CD14-positive monocyte (primary cell): ENCODE measurements at regions not wholly inside any gene's neighbourhood (a gene's known extent, or its start where the extent isn't known, plus 50 kb on each side); places are given as distances from the start of the nearest gene placed in this dataset.
"Not testable (repeated sequence)": the region's sequence is repeated elsewhere in the genome, so short reads cannot be mapped to it uniquely, and the experiment has no call there.

Experiments used
- DNase-seq, 3 donors: peaks; one replicate each; pipeline ENCODE4 v3.0.0-alpha.2; 2011 to 2022
- H2AFZ ChIP-seq: 2 replicates; pipeline ENCODE4 v1.6.0; 2012; ENCODE audit warnings: mild to moderate bottlenecking, low read depth, low read length, inconsistent platforms; ENCODE audit not compliant: insufficient read depth, poor library complexity, severe bottlenecking
- H3K27ac ChIP-seq, 2 donors: 1 replicate in 1 of 2; 2 replicates in 1 of 2; pipeline ENCODE4 v1.5.1; 2012 to 2013; ENCODE audit warnings: low read length in 2 of 2, control low read depth in 1 of 2, inconsistent platforms in 1 of 2, low read depth in 1 of 2, mild to moderate bottlenecking in 1 of 2
- H3K27me3 ChIP-seq, 2 donors: one replicate each; pipeline versions ENCODE4 v1.6.0 to v1.6.1; 2011 to 2013; ENCODE audit warnings: low read length in 2 of 2; ENCODE audit not compliant: control insufficient read depth in 2 of 2, insufficient read depth in 2 of 2
- H3K36me3 ChIP-seq, 2 donors: replicated peaks in 1 of 2; 1 replicate in 1 of 2; 2 replicates in 1 of 2; pipeline versions ENCODE4 v1.5.1 to v1.6.1; 2012 to 2013; ENCODE audit warnings: low read length in 2 of 2, control low read depth in 1 of 2, inconsistent platforms in 1 of 2, mild to moderate bottlenecking in 1 of 2; ENCODE audit not compliant: insufficient read depth in 2 of 2, control insufficient read depth in 1 of 2
- H3K4me1 ChIP-seq, 2 donors: 1 replicate in 1 of 2; 2 replicates in 1 of 2; pipeline versions ENCODE4 v1.5.1 to v1.6.1; 2012 to 2013; ENCODE audit warnings: low read length in 2 of 2, control low read depth in 1 of 2, inconsistent platforms in 1 of 2, mild to moderate bottlenecking in 1 of 2, moderate library complexity in 1 of 2; ENCODE audit not compliant: insufficient read depth in 2 of 2, control insufficient read depth in 1 of 2
- H3K4me2 ChIP-seq: replicated peaks from 2 replicates; pipeline ENCODE3; 2012; ENCODE audit warnings: low read length, moderate library complexity, mild to moderate bottlenecking; ENCODE audit not compliant: poor library complexity, severe bottlenecking; ENCODE audit errors: extremely low read depth
- H3K4me3 ChIP-seq, 3 experiments: fragments of 200-600 bp in 1 of 3; sonication (generic) in 1 of 3; replicated peaks in 1 of 3; 1 replicate in 2 of 3; 2 replicates in 1 of 3; pipeline ENCODE4 v1.5.1; 2011 to 2013; ENCODE audit warnings: low read length in 3 of 3, mild to moderate bottlenecking in 3 of 3, control low read depth in 2 of 3, low read depth in 2 of 3, inconsistent platforms in 1 of 3, moderate library complexity in 1 of 3
- H3K79me2 ChIP-seq: 2 replicates; pipeline ENCODE4 v1.6.0; 2012; ENCODE audit warnings: mild to moderate bottlenecking, control low read depth, inconsistent platforms, low read length, moderate library complexity; ENCODE audit not compliant: insufficient read depth
- H3K9ac ChIP-seq: 2 replicates; pipeline ENCODE4 v1.6.0; 2017; ENCODE audit warnings: low read length, mild to moderate bottlenecking; ENCODE audit not compliant: insufficient read depth, poor library complexity, severe bottlenecking
- H3K9me3 ChIP-seq, 2 donors: replicated peaks in 1 of 2; 1 replicate in 1 of 2; 2 replicates in 1 of 2; pipeline versions ENCODE4 v1.5.1 to v1.6.1; 2012 to 2013; ENCODE audit warnings: low read length in 2 of 2, control low read depth in 1 of 2; ENCODE audit not compliant: control insufficient read depth in 1 of 2, insufficient read depth in 1 of 2
- H4K20me1 ChIP-seq: 2 replicates; pipeline ENCODE4 v1.6.0; 2012; ENCODE audit warnings: mild to moderate bottlenecking, low read length, control low read depth, moderate library complexity; ENCODE audit not compliant: insufficient read depth
- H3K27ac Mint-ChIP-seq, 7 donors: one replicate each; pipeline ENCODE4 v1.8.0; 2020; ENCODE audit warnings: mild to moderate bottlenecking in 7 of 7, mixed read lengths in 7 of 7, moderate library complexity in 6 of 7, inconsistent platforms in 2 of 7
- H3K27me3 Mint-ChIP-seq, 3 donors: one replicate each; pipeline ENCODE4 v1.8.0; 2021 to 2022; ENCODE audit warnings: low read depth in 3 of 3, mild to moderate bottlenecking in 3 of 3, mixed read lengths in 3 of 3, moderate library complexity in 3 of 3, inconsistent platforms in 1 of 3
- H3K36me3 Mint-ChIP-seq, 2 donors: one replicate each; pipeline ENCODE4 v1.8.0; 2020; ENCODE audit warnings: mixed read lengths in 2 of 2, inconsistent platforms in 1 of 2, mild to moderate bottlenecking in 1 of 2
- H3K4me1 Mint-ChIP-seq: one replicate; pipeline ENCODE4 v1.8.0; 2020; ENCODE audit warnings: mild to moderate bottlenecking, mixed read lengths
- H3K4me3 Mint-ChIP-seq, 2 donors: one replicate each; pipeline ENCODE4 v1.8.0; 2020; ENCODE audit warnings: mild to moderate bottlenecking in 2 of 2, mixed read lengths in 2 of 2, moderate library complexity in 1 of 2
- H3K9me3 Mint-ChIP-seq, 7 donors: one replicate each; pipeline ENCODE4 v1.8.0; 2020 to 2022; ENCODE audit warnings: mixed read lengths in 7 of 7, mild to moderate bottlenecking in 6 of 7, moderate library complexity in 6 of 7, inconsistent platforms in 2 of 7
- CTCF ChIP-seq: fragments of 200-600 bp; IDR thresholded peaks from one replicate; pipeline ENCODE4 v1.8.0; 2022; ENCODE audit warnings: antibody characterized with exemption, mild to moderate bottlenecking
- WGBS: methylation state at CpG from one replicate; pipeline ENCODE4 v1.1.5; 2013; ENCODE audit warnings: missing lambda C conversion rate; ENCODE audit not compliant: insufficient coverage; 5-methylcytosine and 5-hydroxymethylcytosine counted together
- intact Hi-C, 2 donors: fragments of 100-400 bp; cut with micrococcal nuclease; formaldehyde crosslinking; loops; one replicate each; pipeline versions ENCODE4 v1.15.0 to v1.15.1; 2023

- no peak for DNase-seq
- Histone ChIP-seq H3K4me1 (no peaks in the 10 kb centered on the region), H3K27ac (no peak overlapping the region), H3K4me3 (no peak overlapping the region), H2AFZ (no peak overlapping the region), H3K4me2 (no peak overlapping the region), H3K27me3 (no peaks in the 10 kb centered on the region), H3K36me3 (no peaks in the 10 kb centered on the region), H3K79me2 (no peaks in the 10 kb centered on the region), H3K9me3 (peaks cover 0 to 4% of the 10 kb centered on the region in 2 donors), H3K9ac (no peak overlapping the region), H4K20me1 (no peaks in the 10 kb centered on the region)
- Mint-ChIP-seq H3K36me3 (no peaks in the 10 kb centered on the region), H3K27ac (no peak overlapping the region), H3K27me3 (peaks cover 1 to 6% (median 2%) of the 10 kb centered on the region in 3 donors), H3K4me3 (no peak overlapping the region), H3K9me3 (peaks cover 4 to 23% (median 16%) of the 10 kb centered on the region in 7 donors), H3K4me1 (no peaks in the 10 kb centered on the region)
- intact Hi-C loops, result loop anchor here in 1 of 2 donors (10.0 kb wide), 1 partner anchor 163 kb away; no protein-coding TSS in a partner anchor
- TF ChIP-seq CTCF, result no peak
- WGBS, result 29% methylated on average over 1 of the region's 3 CpGs
These were observed 227.3 kb downstream of the COPRS start for GRCh38 chr17:31631766-31632165.

GRCh38 chr17:31630866-31631265 lies 228.2 kb downstream of the COPRS start:
- not testable (repeated sequence) for H3K4me2 ChIP-seq, H3K27ac ChIP-seq, DNase-seq, H3K4me3 Mint-ChIP-seq, H3K79me2 ChIP-seq, H3K9ac ChIP-seq, H3K36me3 Mint-ChIP-seq, H3K4me3 ChIP-seq, H3K4me1 Mint-ChIP-seq, H3K27me3 Mint-ChIP-seq, H3K4me1 ChIP-seq, H4K20me1 ChIP-seq, H2AFZ ChIP-seq, H3K27me3 ChIP-seq, H3K9me3 ChIP-seq, H3K36me3 ChIP-seq, H3K27ac Mint-ChIP-seq
- intact Hi-C loops, result loop anchor here in 1 of 2 donors (10.0 kb wide), 1 partner anchor 164 kb away; no protein-coding TSS in a partner anchor
- WGBS, result 86% methylated on average over 6 of the region's 8 CpGs
- H3K9me3 Mint-ChIP-seq, result peaks cover 4 to 20% (median 18%) of the 10 kb centered on the region in 7 donors
